ENCODE measurements at regions not wholly inside any gene's neighbourhood (a gene's known extent, or its start where the extent isn't known, plus 50 kb on each side); places are given as distances from the start of the nearest gene placed in this dataset.

GRCh38 chr3:152100491-152101132 is 168.1 kb upstream of the MBNL1 start:
- Histone ChIP-seq H3K27me3 (replicated peaks; ENCODE audit: insufficient read depth, low read length) (no peaks in the 10 kb centered on the region), H3K4me2 (ENCODE audit: low read depth, low read length) (no peak overlapping the region), H3K9me2 (replicated peaks; ENCODE audit: insufficient read depth, low read length) (no peaks in the 10 kb centered on the region), H3K9ac (ENCODE audit: low read length) (no peak overlapping the region), H3K27ac (ENCODE audit: low read length) (no peak overlapping the region), H3K79me2 (ENCODE audit: low read length) (no peaks in the 10 kb centered on the region), H3K4me1 (ENCODE audit: low read length) (peaks cover 6% of the 10 kb centered on the region; the same call in 1 of the 2 replicates), H3F3A (ENCODE audit: insufficient read depth, low read length) (no peaks in the 10 kb centered on the region), H2AFZ (ENCODE audit: low read length) (no peak overlapping the region), H3K36me3 (replicated peaks; ENCODE audit: insufficient read depth, low read length) (no peaks in the 10 kb centered on the region), H4K20me1 (ENCODE audit: insufficient read depth, low read length) (no peaks in the 10 kb centered on the region), H3K4me3 (ENCODE audit: low read length) (no peak overlapping the region), H3K9me3 (replicated peaks; ENCODE audit: insufficient read depth, low read length) (no peaks in the 10 kb centered on the region)
- peak; percentile 21 for DNase-seq
- TF ChIP-seq EZH2 (optimal IDR thresholded peaks at IDR 0.05; ENCODE audit: low read depth, low read length) (no peak), CTCF (IDR thresholded peaks at IDR 0.05; ENCODE audit: low read length) (no peak), EZH2phosphoT487 (IDR thresholded peaks at IDR 0.05; ENCODE audit: low read length) (no peak)

- Histone ChIP-seq H3K79me2 (ENCODE audit: low read length) (no peaks in the 10 kb centered on the region), H4K20me1 (ENCODE audit: insufficient read depth, low read length) (no peaks in the 10 kb centered on the region), H3K9ac (ENCODE audit: low read length) (no peak overlapping the region), H3K9me3 (replicated peaks; ENCODE audit: insufficient read depth, low read length) (no peaks in the 10 kb centered on the region), H3K4me2 (ENCODE audit: low read depth, low read length) (no peak overlapping the region), H3F3A (ENCODE audit: insufficient read depth, low read length) (no peaks in the 10 kb centered on the region), H3K9me2 (replicated peaks; ENCODE audit: insufficient read depth, low read length) (no peaks in the 10 kb centered on the region), H3K4me3 (ENCODE audit: low read length) (no peak overlapping the region), H2AFZ (ENCODE audit: low read length) (no peak overlapping the region), H3K27me3 (replicated peaks; ENCODE audit: insufficient read depth, low read length) (no peaks in the 10 kb centered on the region), H3K4me1 (ENCODE audit: low read length) (peaks cover 6% of the 10 kb centered on the region; the same call in 1 of the 2 replicates), H3K27ac (ENCODE audit: low read length) (no peak overlapping the region), H3K36me3 (replicated peaks; ENCODE audit: insufficient read depth, low read length) (no peaks in the 10 kb centered on the region)
- DNase-seq = no peak
- TF ChIP-seq EZH2 (optimal IDR thresholded peaks at IDR 0.05; ENCODE audit: low read depth, low read length) (no peak), CTCF (IDR thresholded peaks at IDR 0.05; ENCODE audit: low read length) (no peak)
These were observed 166.3 kb upstream of the MBNL1 start for GRCh38 chr3:152102410-152102809.

- no peaks in the 10 kb centered on the region for H3F3A ChIP-seq (ENCODE audit: insufficient read depth, low read length)
- DNase-seq = no peak
- H3K4me1 ChIP-seq (ENCODE audit: low read length) = peaks cover 6% of the 10 kb centered on the region; the same call in 1 of the 2 replicates
- no peaks in the 10 kb centered on the region for H3K79me2 ChIP-seq (ENCODE audit: low read length)
- H3K4me2 ChIP-seq (ENCODE audit: low read depth, low read length) = no peak overlapping the region
- H3K36me3 ChIP-seq (replicated peaks; ENCODE audit: insufficient read depth, low read length) = no peaks in the 10 kb centered on the region
- no peaks in the 10 kb centered on the region for H4K20me1 ChIP-seq (ENCODE audit: insufficient read depth, low read length)
- no peak for TF ChIP-seq EZH2phosphoT487 (IDR thresholded peaks at IDR 0.05; ENCODE audit: low read length)
- TF ChIP-seq EZH2 (optimal IDR thresholded peaks at IDR 0.05; ENCODE audit: low read depth, low read length) = no peak
- no peak for TF ChIP-seq CTCF (IDR thresholded peaks at IDR 0.05; ENCODE audit: low read length)
- no peaks in the 10 kb centered on the region for H3K9me2 ChIP-seq (replicated peaks; ENCODE audit: insufficient read depth, low read length)
- no peaks in the 10 kb centered on the region for H3K9me3 ChIP-seq (replicated peaks; ENCODE audit: insufficient read depth, low read length)
- H3K9ac ChIP-seq (ENCODE audit: low read length) = no peak overlapping the region
- no peak overlapping the region for H3K4me3 ChIP-seq (ENCODE audit: low read length)
- no peak overlapping the region for H2AFZ ChIP-seq (ENCODE audit: low read length)
- H3K27me3 ChIP-seq (replicated peaks; ENCODE audit: insufficient read depth, low read length) = no peaks in the 10 kb centered on the region
- no peak overlapping the region for H3K27ac ChIP-seq (ENCODE audit: low read length)
These were observed 165.5 kb upstream of the MBNL1 start for GRCh38 chr3:152103257-152103656.

Data from MM.1S (cell line).